Vagina (tissue), 2 donors: ENCODE measurements at regions not wholly inside any gene's neighbourhood (a gene's known extent, or its start where the extent isn't known, plus 50 kb on each side); places are given as distances from the start of the nearest gene placed in this dataset.

Source experiments
- CTCF ChIP-seq, 3 experiments: fragments of 450-650 bp in 2 of 3; fragments of 200-600 bp in 1 of 3; sonication (generic) in 1 of 3; IDR thresholded peaks; one replicate each; pipeline ENCODE4 v1.5.1; 2017 to 2019; ENCODE audit warnings: antibody characterized with exemption in 3 of 3, mild to moderate bottlenecking in 2 of 3, moderate library complexity in 2 of 3
- POLR2A ChIP-seq, 2 donors: fragments of 450-650 bp; IDR thresholded peaks; one replicate each; pipeline ENCODE4 v1.6.1; 2017; ENCODE audit warnings: antibody characterized with exemption in 2 of 2, mild to moderate bottlenecking in 2 of 2, moderate library complexity in 2 of 2

- TF ChIP-seq POLR2A (IDR thresholded peaks at IDR 0.05) (no peak), CTCF (IDR thresholded peaks at IDR 0.05) (no peak)
Observed at GRCh38 chr12:74985986-74986319, 223.7 kb downstream of the KCNC2 start.
